ENCODE measurements at regions not wholly inside any gene's neighbourhood (a gene's known extent, or its start where the extent isn't known, plus 50 kb on each side); places are given as distances from the start of the nearest gene placed in this dataset.

- DNase-seq = no peak
Measured at GRCh38 chr2:121033461-121033996, 251.5 kb downstream of the TFCP2L1 start.

DNA sequence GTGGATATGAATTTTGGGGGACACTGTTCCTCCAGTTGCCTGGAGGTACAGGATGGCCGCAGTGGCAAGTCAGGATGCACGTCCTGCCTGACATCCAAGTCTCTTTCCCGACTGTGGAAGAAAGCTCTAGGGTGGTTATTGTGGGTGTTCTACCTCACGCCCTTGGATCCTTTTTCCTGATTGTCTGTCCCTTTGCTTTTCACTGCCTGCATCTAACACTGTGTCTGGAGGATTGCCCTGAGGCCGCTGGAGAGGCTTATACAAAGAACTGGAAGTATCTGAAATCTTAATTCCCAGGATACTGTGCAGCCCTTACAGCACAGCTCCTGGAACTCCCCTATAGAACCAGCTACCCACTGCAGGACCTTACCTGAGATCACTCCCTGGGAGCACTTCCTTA lies 250.5 kb downstream of the TFCP2L1 start:
- DNase-seq = no peak

- no peak for DNase-seq
Measured at GRCh38 chr2:121036226-121036692, 248.7 kb downstream of the TFCP2L1 start.

DNA sequence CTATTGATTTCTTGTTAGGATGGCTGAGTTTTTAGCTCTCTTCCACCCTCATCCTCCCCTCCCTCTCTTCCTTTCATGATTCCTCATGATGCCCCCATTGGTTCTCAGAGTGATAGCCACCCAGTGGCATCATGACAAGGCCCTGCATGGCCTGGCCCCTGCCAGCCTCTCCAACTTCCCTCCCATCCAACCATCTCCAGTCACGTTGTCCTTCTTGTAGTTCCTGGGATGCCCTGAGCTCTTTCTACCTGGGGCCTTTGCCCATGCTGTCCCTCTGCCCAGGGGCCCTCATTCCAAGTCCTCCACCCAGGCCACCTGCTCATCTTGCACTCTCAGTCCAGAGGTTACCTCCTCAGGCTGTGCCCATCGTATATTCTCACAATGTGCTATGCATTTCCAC lies 247.5 kb downstream of the TFCP2L1 start:
- no peak for DNase-seq

- no peak for DNase-seq
Measured at GRCh38 chr2:121038031-121038430, 247.0 kb downstream of the TFCP2L1 start.

DNA sequence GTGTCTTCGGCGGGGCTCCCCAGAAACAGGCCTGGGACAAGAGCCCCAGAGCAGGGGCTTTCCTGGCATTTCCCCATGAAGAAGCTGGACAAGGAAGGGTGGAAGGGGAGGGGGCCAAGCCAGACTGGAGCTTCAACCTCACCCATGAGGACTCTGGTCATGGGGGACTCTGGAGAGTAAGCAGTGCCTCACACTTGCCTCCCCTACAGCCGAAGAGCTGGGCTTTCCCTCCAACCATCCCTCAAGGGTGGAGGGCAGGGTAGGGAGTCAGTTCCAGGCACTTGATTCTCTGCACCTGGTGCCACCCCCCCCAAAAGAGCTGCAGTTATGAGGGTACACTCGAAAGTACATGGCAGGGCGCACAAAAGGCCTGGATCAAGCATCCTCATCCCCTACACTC lies 246.6 kb downstream of the TFCP2L1 start:
- DNase-seq = no peak

DNA sequence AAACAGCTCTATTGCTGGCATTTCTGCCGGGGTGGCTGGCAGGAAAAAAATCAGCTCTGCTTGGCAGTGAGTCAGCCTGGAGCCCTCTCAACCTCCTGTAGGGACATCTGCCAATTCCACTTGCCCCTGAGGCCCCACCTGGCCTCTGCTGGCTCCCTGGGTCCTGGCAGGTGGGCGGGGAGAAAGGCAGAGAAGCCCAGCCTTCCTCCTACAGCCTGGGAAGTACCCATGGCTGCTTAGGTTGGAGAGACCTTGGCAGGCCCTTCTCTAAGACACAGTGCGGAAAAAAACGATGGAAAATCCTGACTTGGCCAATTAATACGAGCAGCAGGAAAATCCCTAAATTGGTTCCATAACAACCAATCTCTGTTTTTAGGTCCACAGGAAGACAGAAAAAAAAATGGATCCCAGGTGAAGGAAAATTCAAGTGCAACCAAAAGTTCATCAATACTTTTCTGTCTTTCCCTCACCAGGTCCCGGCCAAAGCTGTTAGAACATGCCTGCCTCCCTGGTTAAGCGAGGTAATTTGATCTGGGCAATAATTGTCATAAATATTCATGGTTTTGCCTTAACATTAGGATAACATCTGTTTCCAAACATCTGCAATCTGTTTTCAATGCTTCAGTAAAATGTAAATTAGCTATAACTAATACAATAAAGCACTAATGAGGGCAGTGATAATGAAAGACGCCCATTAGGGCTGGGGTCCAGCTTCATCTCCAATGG lies 245.9 kb downstream of the TFCP2L1 start:
- DNase-seq = no peak

DNA sequence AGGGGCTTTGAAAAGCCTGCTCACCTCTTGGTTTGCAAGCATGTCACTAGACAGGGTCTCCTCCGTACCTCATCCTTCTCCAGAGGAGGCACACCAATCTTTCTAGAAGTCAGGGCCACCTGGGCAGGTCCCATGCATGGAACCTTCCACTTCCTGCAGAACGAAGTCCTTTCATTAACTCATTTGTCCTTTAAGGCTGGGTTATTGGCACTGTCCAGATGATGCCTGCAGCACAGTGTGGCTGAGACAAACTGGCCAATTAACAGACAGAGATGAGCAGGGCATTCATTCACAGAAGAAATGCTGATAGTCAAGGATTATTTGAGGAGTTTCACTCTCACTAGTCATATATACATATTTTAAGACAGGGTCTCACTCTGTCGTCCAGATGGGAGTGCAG lies 245.3 kb downstream of the TFCP2L1 start:
- no peak for DNase-seq

DNA sequence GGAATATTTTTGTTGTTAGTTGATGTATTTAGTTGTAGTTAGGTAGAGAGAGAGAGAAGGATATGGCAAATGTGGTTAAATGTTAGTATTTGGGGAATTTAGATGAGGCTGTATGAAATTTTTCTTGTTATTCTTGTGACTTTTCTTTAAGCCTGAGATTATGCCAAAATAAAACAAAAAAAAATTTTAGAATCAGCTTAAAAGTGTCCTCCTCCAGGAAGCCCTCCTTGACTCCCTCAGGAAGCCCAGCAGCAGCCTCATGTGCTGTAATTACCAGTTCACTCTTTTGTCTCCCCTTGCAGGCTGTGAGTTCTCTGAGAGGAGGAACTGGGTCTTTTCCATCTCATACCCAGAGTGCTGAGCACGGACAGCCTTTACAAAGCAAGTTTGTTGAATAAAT lies 243.5 kb downstream of the TFCP2L1 start:
- no peak for DNase-seq

DNA sequence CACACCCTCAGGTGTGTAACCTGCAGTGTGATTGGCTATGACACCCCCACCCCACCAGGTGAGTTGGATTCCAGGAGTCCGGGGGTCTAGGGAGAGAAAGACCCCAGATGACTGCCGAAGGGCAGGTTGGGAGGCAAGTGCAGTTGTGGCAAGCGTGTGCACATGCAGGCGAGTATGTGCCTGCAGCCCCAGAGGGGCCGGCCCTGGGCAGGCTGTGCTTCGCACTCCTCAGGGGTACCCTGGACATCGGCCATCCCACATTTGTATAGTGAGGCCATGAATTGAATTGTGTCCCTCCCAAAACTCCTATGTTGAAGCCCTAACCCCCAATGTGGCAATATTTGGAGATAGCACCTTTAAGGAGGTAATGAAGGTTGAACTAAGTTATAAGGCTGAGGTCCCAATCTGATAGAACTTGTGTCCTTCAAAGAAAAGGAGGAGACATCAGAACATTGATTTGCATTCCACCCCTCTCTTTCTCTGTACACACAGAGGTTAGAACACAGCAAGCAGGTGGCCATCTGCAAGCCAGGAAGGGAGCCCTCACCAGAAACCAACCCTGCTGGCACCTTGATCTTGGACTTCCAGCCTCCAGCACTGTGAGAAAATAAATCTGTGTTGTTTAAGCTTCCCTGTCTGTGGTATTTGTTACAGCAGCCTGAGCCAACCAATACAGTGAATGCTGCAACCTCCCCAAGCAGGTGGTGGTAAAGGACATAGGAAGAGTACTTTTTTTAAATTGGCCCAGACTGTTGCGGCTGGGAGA lies 241.8 kb downstream of the TFCP2L1 start:
- DNase-seq = no peak

DNA sequence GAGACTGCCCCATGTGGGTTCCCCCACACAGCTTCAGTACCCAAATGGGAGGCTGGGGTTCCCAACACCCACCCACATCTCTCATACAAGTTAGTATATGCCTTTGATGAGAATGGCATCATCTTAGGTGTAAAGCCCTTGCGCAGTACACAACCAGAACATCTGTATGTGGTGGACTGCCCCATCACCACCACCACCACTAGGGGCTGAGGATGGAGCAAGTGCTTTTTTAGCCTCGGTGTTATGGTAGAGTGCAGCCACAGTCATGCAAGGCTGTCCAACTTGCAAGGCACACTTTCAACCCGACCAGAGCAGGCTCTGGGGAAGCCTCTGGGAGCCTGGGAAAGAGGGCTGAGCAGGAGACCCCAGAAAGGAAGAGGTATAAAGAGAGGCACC lies 241.2 kb downstream of the TFCP2L1 start:
- DNase-seq = no peak

DNA sequence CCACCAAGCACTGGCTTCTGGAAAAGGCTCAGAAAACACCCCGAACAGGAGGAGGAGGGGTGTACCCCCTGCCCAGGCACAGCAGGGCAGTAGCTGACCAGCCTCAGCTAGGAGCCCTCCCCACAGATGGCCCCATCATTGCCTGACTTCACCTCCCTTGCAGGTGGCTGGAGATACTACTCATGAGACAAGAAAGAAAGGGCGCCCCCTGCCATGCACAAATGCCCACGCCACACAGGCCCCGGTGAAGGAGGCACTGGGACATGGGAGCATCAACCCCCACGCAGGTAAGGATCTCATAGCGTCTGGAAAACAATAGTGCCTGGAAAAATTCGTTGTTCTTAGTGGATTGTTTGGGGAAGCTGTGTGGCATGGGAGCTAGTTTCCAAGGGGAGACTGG lies 240.6 kb downstream of the TFCP2L1 start:
- DNase-seq = no peak

- DNase-seq = no peak
Measured at GRCh38 chr2:121045245-121045644, 239.8 kb downstream of the TFCP2L1 start.

DNA sequence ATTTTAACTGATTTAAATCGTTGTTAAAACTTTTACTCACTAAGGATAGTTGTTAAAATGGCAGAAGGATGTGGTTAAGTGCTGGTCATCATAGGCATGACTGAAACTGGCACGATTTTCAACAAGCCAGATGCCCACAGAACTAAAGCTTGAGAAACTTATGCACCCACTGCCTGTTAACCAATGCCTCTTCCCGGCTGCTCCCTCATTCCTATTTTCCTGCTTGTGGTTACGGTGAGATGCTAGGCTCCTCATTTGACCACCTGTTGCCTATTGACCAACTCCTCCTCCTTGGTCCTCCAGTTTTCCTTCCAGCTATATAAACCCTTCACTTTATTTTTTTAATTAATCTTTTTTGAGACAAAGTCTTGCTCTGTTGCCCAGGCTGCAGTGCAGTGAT lies 238.7 kb downstream of the TFCP2L1 start:
- no peak for DNase-seq

DNA sequence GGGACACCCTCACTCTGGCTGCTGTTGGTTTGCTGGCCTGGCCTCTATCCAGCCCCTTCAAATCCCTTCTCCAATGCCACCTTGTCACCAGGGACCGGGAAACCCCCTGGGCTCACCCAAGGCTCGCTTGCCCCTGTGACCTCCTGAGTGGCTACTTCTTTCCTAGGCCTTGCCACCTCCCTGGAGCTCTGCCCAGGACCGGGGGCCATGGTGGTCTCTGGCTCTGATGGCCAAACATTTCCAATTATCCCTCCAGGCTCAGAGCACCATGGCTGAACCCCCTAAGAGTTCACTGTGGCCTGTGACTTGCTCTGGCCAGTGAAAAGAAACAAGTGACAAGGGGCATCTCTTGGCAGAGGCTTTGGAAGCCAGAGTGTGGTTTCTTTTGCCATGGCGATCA lies 237.6 kb downstream of the TFCP2L1 start:
- no peak for DNase-seq

GRCh38 chr2:121049131-121049530 lies 235.9 kb downstream of the TFCP2L1 start:
- no peak for DNase-seq

GRCh38 chr2:121049950-121050585 lies 234.9 kb downstream of the TFCP2L1 start:
- DNase-seq = no peak

GRCh38 chr2:121051311-121051710 lies 233.7 kb downstream of the TFCP2L1 start:
- no peak for DNase-seq

- DNase-seq = no peak
Measured at GRCh38 chr2:121052023-121052422, 233.0 kb downstream of the TFCP2L1 start.

GRCh38 chr2:121052521-121052920 lies 232.5 kb downstream of the TFCP2L1 start:
- DNase-seq = no peak

GRCh38 chr2:121055088-121055487 lies 229.9 kb downstream of the TFCP2L1 start:
- no peak for DNase-seq

- DNase-seq = no peak
Measured at GRCh38 chr2:121055501-121055900, 229.5 kb downstream of the TFCP2L1 start.

- no peak for DNase-seq
Measured at GRCh38 chr2:121058852-121059558, 226.0 kb downstream of the TFCP2L1 start.

Data from NCI-H1048 (cell line).